H1 (cell line): ENCODE measurements at regions not wholly inside any gene's neighbourhood (a gene's known extent, or its start where the extent isn't known, plus 50 kb on each side); places are given as distances from the start of the nearest gene placed in this dataset.
"Not testable (repeated sequence)": the region's sequence is repeated elsewhere in the genome, so short reads cannot be mapped to it uniquely, and the experiment has no call there.

Experiments used
- CTCF ChIA-PET: fragments of 300-600 bp; sonication (Branson Sonifier 250); formaldehyde crosslinking; loops from one replicate; lab custom pipeline; 2021; ENCODE audit not compliant: partially characterized antibody; lab: Charles Lee
- POLR2A ChIA-PET: fragments of 300-600 bp; sonication (Branson Sonifier 250); formaldehyde crosslinking; loops from one replicate; lab custom pipeline; 2021; ENCODE audit warnings: inconsistent platforms; ENCODE audit not compliant: partially characterized antibody; lab: Charles Lee
- DNase-seq, 2 experiments: peaks; one replicate each; pipeline versions ENCODE4 v3.0.0 to v3.0.0-alpha.2; 2010 to 2022; ENCODE audit warnings: low spot score in 2 of 2, low read depth in 1 of 2, mixed read lengths in 1 of 2
- FAIRE-seq: peaks from 2 replicates; lab custom pipeline; 2011; peaks lifted over from hg19 to GRCh38; lab: Jason Lieb, UNC
- H2AFZ ChIP-seq: 2 replicates; pipeline ENCODE4 v1.8.1; 2012; ENCODE audit warnings: low read length, inconsistent platforms
- H2AK5ac ChIP-seq: 2 replicates; pipeline ENCODE4 v1.6.1; 2013; ENCODE audit warnings: low read depth, low read length
- H2BK120ac ChIP-seq: replicated peaks from 2 replicates; pipeline ENCODE3; 2013; ENCODE audit warnings: low read depth, low read length, inconsistent platforms
- H2BK12ac ChIP-seq: 2 replicates; pipeline ENCODE4 v1.6.1; 2013; ENCODE audit warnings: low read depth, low read length
- H2BK15ac ChIP-seq: 2 replicates; pipeline ENCODE4 v1.6.1; 2013; ENCODE audit warnings: low read length
- H2BK20ac ChIP-seq: 2 replicates; pipeline ENCODE4 v1.6.1; 2013; ENCODE audit warnings: low read length
- H2BK5ac ChIP-seq: 2 replicates; pipeline ENCODE4 v1.6.1; 2013; ENCODE audit warnings: low read depth, low read length
- H3K14ac ChIP-seq: 2 replicates; pipeline ENCODE4 v1.6.1; 2013; ENCODE audit warnings: inconsistent platforms; ENCODE audit not compliant: insufficient read length
- H3K18ac ChIP-seq: 2 replicates; pipeline ENCODE4 v1.6.1; 2013; ENCODE audit warnings: low read length; ENCODE audit errors: extremely low read depth
- H3K23ac ChIP-seq: 2 replicates; pipeline ENCODE4 v1.6.1; 2013; ENCODE audit warnings: inconsistent platforms; ENCODE audit not compliant: insufficient read length
- H3K23me2 ChIP-seq: 2 replicates; pipeline ENCODE4 v1.6.1; 2013; ENCODE audit warnings: low read depth, low read length
- H3K27ac ChIP-seq: 2 replicates; pipeline ENCODE4 v1.6.1; 2011; ENCODE audit warnings: low read depth, low read length, inconsistent platforms
- H3K27me3 ChIP-seq, 4 experiments: replicated peaks in 1 of 4; 1 replicate in 1 of 4; 2 replicates in 3 of 4; pipeline versions ENCODE4 v1.6.1 to v1.8.1; 2011 to 2013; ENCODE audit warnings: low read length in 3 of 4, mild to moderate bottlenecking in 3 of 4, inconsistent platforms in 2 of 4, mixed read lengths in 2 of 4, moderate library complexity in 1 of 4; ENCODE audit not compliant: control insufficient read depth in 3 of 4, insufficient read depth in 3 of 4; ENCODE audit errors: extremely low read depth in 1 of 4
- H3K36me3 ChIP-seq, 4 experiments: 2 replicates each; pipeline versions ENCODE4 v1.6.1 to v1.8.1; 2011 to 2013; ENCODE audit warnings: mild to moderate bottlenecking in 4 of 4, low read length in 3 of 4, moderate library complexity in 2 of 4, control low read depth in 1 of 4, inconsistent platforms in 1 of 4; ENCODE audit not compliant: insufficient read depth in 4 of 4, control insufficient read depth in 2 of 4
- H3K4ac ChIP-seq: replicated peaks from 2 replicates; pipeline ENCODE3; 2013; ENCODE audit warnings: low read length, low read depth, mixed read lengths, inconsistent platforms; ENCODE audit not compliant: insufficient read length
- H3K4me1 ChIP-seq, 4 experiments: replicated peaks in 1 of 4; 1 replicate in 1 of 4; 2 replicates in 3 of 4; pipeline versions ENCODE4 v1.6.1 to v1.8.1; 2011 to 2013; ENCODE audit warnings: low read length in 3 of 4, inconsistent platforms in 2 of 4, mixed read lengths in 1 of 4; ENCODE audit not compliant: insufficient read depth in 4 of 4, control insufficient read depth in 3 of 4
- H3K4me2 ChIP-seq, 2 experiments: 2 replicates each; pipeline versions ENCODE4 v1.6.1 to v1.8.1; 2011 to 2013; ENCODE audit warnings: low read depth in 2 of 2, low read length in 2 of 2, control low read depth in 1 of 2, inconsistent platforms in 1 of 2, mild to moderate bottlenecking in 1 of 2; ENCODE audit not compliant: insufficient read depth in 1 of 2
- H3K4me3 ChIP-seq, 4 experiments: fragments of 200-600, 300-600 bp in 1 of 4; sonication (generic), shearing (Covaris generic), sonication (Bioruptor Twin) in 1 of 4; 2 replicates each; pipeline versions ENCODE4 v1.5.1 to v1.8.1; 2011 to 2016; ENCODE audit warnings: low read length in 4 of 4, low read depth in 3 of 4, control low read depth in 2 of 4, inconsistent platforms in 2 of 4, mild to moderate bottlenecking in 2 of 4, mixed read lengths in 1 of 4, moderate library complexity in 1 of 4; ENCODE audit not compliant: insufficient read depth in 2 of 4; ENCODE audit errors: extremely low read depth in 1 of 4
- H3K56ac ChIP-seq: replicated peaks from 2 replicates; pipeline ENCODE3; 2013; ENCODE audit warnings: low read depth, mild to moderate bottlenecking, mixed read lengths, low read length, inconsistent platforms; ENCODE audit not compliant: insufficient read length
- H3K79me1 ChIP-seq: 2 replicates; pipeline ENCODE4 v1.6.1; 2013; ENCODE audit warnings: low read depth, low read length, control low read depth
- H3K79me2 ChIP-seq, 2 experiments: 2 replicates each; pipeline versions ENCODE4 v1.6.1 to v1.8.1; 2012 to 2013; ENCODE audit warnings: low read length in 2 of 2, mild to moderate bottlenecking in 2 of 2, inconsistent platforms in 1 of 2; ENCODE audit not compliant: insufficient read depth in 2 of 2, control insufficient read depth in 1 of 2
- H3K9ac ChIP-seq, 4 experiments: replicated peaks in 1 of 4; 1 replicate in 1 of 4; 2 replicates in 3 of 4; pipeline versions ENCODE4 v1.6.1 to v1.8.1; 2011 to 2013; ENCODE audit warnings: low read depth in 3 of 4, low read length in 3 of 4, control low read depth in 2 of 4, mild to moderate bottlenecking in 2 of 4, moderate library complexity in 2 of 4, inconsistent platforms in 1 of 4; ENCODE audit errors: extremely low read depth in 1 of 4
- H3K9me3 ChIP-seq, 2 experiments: 2 replicates each; pipeline versions ENCODE4 v1.6.1 to v1.8.1; 2012 to 2013; ENCODE audit warnings: mild to moderate bottlenecking in 2 of 2, moderate library complexity in 2 of 2, control low read depth in 1 of 2, inconsistent platforms in 1 of 2, low read depth in 1 of 2, low read length in 1 of 2, mixed read lengths in 1 of 2; ENCODE audit not compliant: insufficient read depth in 2 of 2
- H4K20me1 ChIP-seq, 2 experiments: replicated peaks in 1 of 2; 2 replicates each; pipeline versions ENCODE3 to v1.8.1; 2011 to 2013; ENCODE audit warnings: inconsistent platforms in 2 of 2, low read length in 2 of 2, mild to moderate bottlenecking in 1 of 2; ENCODE audit not compliant: insufficient read depth in 2 of 2, control insufficient read depth in 1 of 2
- H4K5ac ChIP-seq: 2 replicates; pipeline ENCODE4 v1.6.1; 2013; ENCODE audit warnings: low read length, low read depth, mixed read lengths, inconsistent platforms; ENCODE audit not compliant: insufficient read length
- H4K8ac ChIP-seq: 2 replicates; pipeline ENCODE4 v1.8.0; 2013; ENCODE audit warnings: mild to moderate bottlenecking, moderate library complexity, low read length, inconsistent platforms; ENCODE audit not compliant: insufficient read depth; ENCODE audit errors: extremely low read depth
- H4K91ac ChIP-seq: replicated peaks from 2 replicates; pipeline ENCODE3; 2013; ENCODE audit warnings: low read length, mixed read lengths, inconsistent platforms; ENCODE audit not compliant: insufficient read length
- WGBS, 2 experiments: shearing (Covaris generic) in 1 of 2; methylation state at CpG; one replicate each; pipeline versions ENCODE4 v1.1.6 to v1.1.7; 2013 to 2015; ENCODE audit warnings: low lambda C conversion rate in 2 of 2, mixed read lengths in 2 of 2, inconsistent platforms in 1 of 2, low coverage in 1 of 2, missing lambda C conversion rate in 1 of 2; ENCODE audit not compliant: insufficient replicate concordance in 2 of 2, insufficient coverage in 1 of 2, insufficient read length in 1 of 2; ENCODE audit errors: extremely low coverage in 1 of 2, missing lambda C conversion rate in 1 of 2; 5-methylcytosine and 5-hydroxymethylcytosine counted together

DNA sequence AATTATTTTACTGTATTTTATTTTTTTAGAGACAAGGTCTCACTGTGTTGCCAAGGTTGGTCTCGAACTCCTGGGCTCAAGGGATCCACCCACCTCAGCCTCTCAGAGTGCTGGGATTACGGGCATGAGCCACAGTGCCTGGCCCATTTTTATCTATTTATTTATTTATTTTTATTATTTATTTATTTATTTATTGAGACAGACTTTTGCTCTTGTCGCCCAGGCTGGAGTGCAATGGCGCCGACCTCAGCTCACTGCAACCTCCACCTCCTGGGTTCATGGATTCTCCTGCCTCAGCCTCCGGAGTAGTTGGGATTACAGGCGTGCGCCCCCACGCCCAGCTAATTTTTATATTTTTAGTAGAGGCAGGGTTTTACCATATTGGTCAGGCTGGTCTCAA is 52.0 kb upstream of the TFRC start:
- H3K9ac ChIP-seq, H3K4me1 ChIP-seq, H3K4ac ChIP-seq, H3K56ac ChIP-seq, H4K91ac ChIP-seq, H3K27ac ChIP-seq, H2BK12ac ChIP-seq, H3K9me3 ChIP-seq, H3K4me2 ChIP-seq, H2AK5ac ChIP-seq, H3K36me3 ChIP-seq, H3K23me2 ChIP-seq, H3K18ac ChIP-seq, H4K20me1 ChIP-seq, H2BK5ac ChIP-seq, H3K14ac ChIP-seq, FAIRE-seq, H3K23ac ChIP-seq, H2BK20ac ChIP-seq, H2AFZ ChIP-seq, H4K8ac ChIP-seq, H2BK15ac ChIP-seq, H2BK120ac ChIP-seq, POLR2A ChIA-PET, H3K27me3 ChIP-seq, H3K79me2 ChIP-seq, DNase-seq, H3K79me1 ChIP-seq, H3K4me3 ChIP-seq, H4K5ac ChIP-seq: not testable (repeated sequence)
- CTCF ChIA-PET = interaction anchor here (1.5 kb wide), 1 partner anchor 107 kb away, joined by 3 read pairs; no protein-coding TSS in a partner anchor
- 94% methylated on average over 8 of the region's 9 CpGs; no CpG with 5 or more reads in 1 of the 2 experiments for WGBS, 2 experiments
